Fibroblast of pulmonary artery (primary cell): ENCODE measurements at regions not wholly inside any gene's neighbourhood (a gene's known extent, or its start where the extent isn't known, plus 50 kb on each side); places are given as distances from the start of the nearest gene placed in this dataset.
A peak's percentile ranks its signal among the peaks of the same experiment; 100 is the strongest.

ENCODE experiments used
- DNase-seq: peaks from one replicate; pipeline ENCODE4 v3.0.0-alpha.2; 2010; ENCODE audit warnings: low read depth
- H3K4me3 ChIP-seq: replicated peaks from 2 replicates; pipeline ENCODE4 v1.5.1; 2011; ENCODE audit warnings: low read depth, mild to moderate bottlenecking, control low read depth, low read length, moderate library complexity
- CTCF ChIP-seq: IDR thresholded peaks from 2 replicates; pipeline ENCODE4 v1.5.1; 2011; ENCODE audit warnings: mild to moderate bottlenecking, control low read depth, low read length, inconsistent platforms; ENCODE audit errors: missing control alignments

- no peak for DNase-seq
- no peak for TF ChIP-seq CTCF
These were observed 69.8 kb upstream of the KCTD1 start for GRCh38 chr18:26618135-26618534.

DNA sequence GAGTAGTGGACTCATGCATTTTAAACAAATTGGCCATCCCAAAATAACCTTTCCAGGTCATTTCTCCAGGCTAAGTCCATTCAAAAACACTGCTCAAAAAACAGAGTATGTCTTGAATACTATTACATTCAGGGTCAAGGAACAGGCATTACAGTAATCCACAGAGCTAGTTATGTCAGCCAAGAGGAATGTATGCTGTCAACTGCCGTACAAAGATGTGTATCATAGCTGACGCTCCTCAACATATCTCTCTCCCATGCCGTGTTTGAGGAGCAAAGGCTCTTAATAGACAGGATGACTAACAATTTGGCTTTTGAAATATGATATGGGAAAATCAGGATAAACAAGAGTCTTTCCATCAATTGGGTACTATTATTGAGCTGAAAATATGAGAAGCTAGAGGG is 68.8 kb upstream of the KCTD1 start:
- peak; percentile 81 for DNase-seq
- no peak overlapping the region for H3K4me3 ChIP-seq
- TF ChIP-seq CTCF, result no peak

More at GRCh38 chr18:26618135-26618534, 69.8 kb upstream of the KCTD1 start:
- no peak overlapping the region for H3K4me3 ChIP-seq

- no peak for TF ChIP-seq CTCF
- H3K4me3 ChIP-seq, result no peak overlapping the region
- DNase-seq, result no peak
These were observed 66.0 kb upstream of the KCTD1 start for GRCh38 chr18:26614374-26614773.
